K562 (cell line): ENCODE measurements at regions not wholly inside any gene's neighbourhood (a gene's known extent, or its start where the extent isn't known, plus 50 kb on each side); places are given as distances from the start of the nearest gene placed in this dataset.

ENCODE experiments used
- AFF4 ChIP-seq: sonication (generic); formaldehyde crosslinking; IDR thresholded peaks from 2 replicates; pipeline ENCODE4 v1.8.0; 2023; ENCODE audit warnings: mild to moderate bottlenecking, missing genetic modification reagents
- BMI1 ChIP-seq: fragments of 150-350 bp; IDR thresholded peaks from 2 replicates; pipeline ENCODE4 v1.6.1; 2014; ENCODE audit warnings: low read length
- CREB5 ChIP-seq: fragments of 250-450 bp; sonication (Bioruptor Pico); IDR thresholded peaks from 2 replicates; pipeline ENCODE4 v1.5.0; 2020; ENCODE audit warnings: mild to moderate bottlenecking
- GATAD2A ChIP-seq: fragments of 450-650 bp; IDR thresholded peaks from 2 replicates; pipeline ENCODE4 v1.6.1; 2017
- HINFP ChIP-seq: fragments of 450-650 bp; conservative IDR thresholded peaks from 2 replicates; pipeline ENCODE4 v1.6.1; 2016; ENCODE audit warnings: missing genetic modification characterization, low read depth, mild to moderate bottlenecking, control low read depth, missing compliant biosample characterization
- IRF1 ChIP-seq: sonication (generic); formaldehyde crosslinking; IDR thresholded peaks from 2 replicates; pipeline ENCODE4 v1.8.0; 2022; ENCODE audit warnings: missing genetic modification reagents, mild to moderate bottlenecking, borderline replicate concordance
- NR2F6 ChIP-seq: fragments of 450-650 bp; formaldehyde crosslinking; IDR thresholded peaks from 2 replicates; pipeline ENCODE4 v1.4.0; 2020; ENCODE audit warnings: mild to moderate bottlenecking
- SMC3 ChIP-seq: conservative IDR thresholded peaks from 2 replicates; pipeline ENCODE4 v1.6.1; 2011; ENCODE audit warnings: low read depth, low read length, improper control_type of control experiment; ENCODE audit not compliant: insufficient read depth
- TBL1XR1 ChIP-seq, 2 experiments: IDR thresholded peaks; 2 replicates each; pipeline ENCODE4 v1.6.1; 2012; ENCODE audit warnings: improper control_type of control experiment in 2 of 2, low read length in 2 of 2, mild to moderate bottlenecking in 1 of 2
- YBX1 ChIP-seq: fragments of 450-650 bp; IDR thresholded peaks from 2 replicates; pipeline ENCODE4 v1.7.1; 2016; ENCODE audit warnings: mild to moderate bottlenecking
- ZBTB34 ChIP-seq: fragments of 250-450 bp; sonication (Bioruptor Pico); IDR thresholded peaks from 2 replicates; pipeline ENCODE4 v1.8.0; 2021; ENCODE audit warnings: mild to moderate bottlenecking, moderate library complexity
- ZNF224 ChIP-seq: sonication (generic); formaldehyde crosslinking; IDR thresholded peaks from 2 replicates; pipeline ENCODE4 v1.8.0; 2022; ENCODE audit warnings: mild to moderate bottlenecking, missing genetic modification reagents
- ZNF24 ChIP-seq: fragments of 450-650 bp; IDR thresholded peaks from 2 replicates; pipeline ENCODE4 v1.6.1; 2016
- ZNF280A ChIP-seq: fragments of 450-650 bp; IDR thresholded peaks from 2 replicates; pipeline ENCODE4 v1.6.1; 2018; ENCODE audit warnings: mild to moderate bottlenecking, low read depth; ENCODE audit not compliant: partially characterized antibody
- ZSCAN32 ChIP-seq: fragments of 450-650 bp; formaldehyde crosslinking; IDR thresholded peaks from 2 replicates; pipeline ENCODE4 v1.4.0; 2020; ENCODE audit warnings: mild to moderate bottlenecking, moderate library complexity

- no peak for TF ChIP-seq HINFP (tag)
- no peak for TF ChIP-seq ZSCAN32 (CRISPR knock-in tag)
- TF ChIP-seq GATAD2A = no peak
- TF ChIP-seq AFF4 (CRISPR knock-in tag) = no peak
- TF ChIP-seq BMI1 = no peak
- no peak for TF ChIP-seq YBX1
- no peak for TF ChIP-seq CREB5 (CRISPR knock-in tag)
- no peak for TF ChIP-seq ZNF224
- no peak for TF ChIP-seq SMC3
- TF ChIP-seq ZNF24 = no peak
- TF ChIP-seq NR2F6 (CRISPR knock-in tag) = no peak
- no peak for TF ChIP-seq TBL1XR1 (IDR thresholded peaks at IDR 0.05; ENCODE audit: low read length in 2 of 2)
- TF ChIP-seq ZBTB34 (CRISPR knock-in tag) = no peak
- no peak for TF ChIP-seq ZNF280A
- TF ChIP-seq IRF1 (CRISPR knock-in tag) = no peak
Observed at GRCh38 chr7:22566592-22566991, 66.6 kb upstream of the STEAP1B start (continued).
